GM12891 (cell line): ENCODE measurements at regions not wholly inside any gene's neighbourhood (a gene's known extent, or its start where the extent isn't known, plus 50 kb on each side); places are given as distances from the start of the nearest gene placed in this dataset.

ENCODE experiments used
- PAX5 ChIP-seq: IDR thresholded peaks from 2 replicates; pipeline ENCODE4 v1.6.1; 2011; ENCODE audit warnings: low read length, moderate library complexity, mild to moderate bottlenecking; ENCODE audit not compliant: insufficient read depth, severe bottlenecking
- POLR2A ChIP-seq: IDR thresholded peaks from 2 replicates; pipeline ENCODE4 v1.6.1; 2011; ENCODE audit warnings: low read depth, low read length, control low read depth
- POLR2AphosphoS5 ChIP-seq: IDR thresholded peaks from 2 replicates; pipeline ENCODE4 v1.6.1; 2011; ENCODE audit warnings: low read depth, low read length, control low read depth
- SPI1 ChIP-seq: IDR thresholded peaks from 2 replicates; pipeline ENCODE4 v1.6.1; 2011; ENCODE audit warnings: low read depth, low read length, control low read depth
- TAF1 ChIP-seq: IDR thresholded peaks from 2 replicates; pipeline ENCODE4 v1.6.1; 2011; ENCODE audit warnings: low read depth, low read length, control low read depth

GRCh38 chr5:172577267-172577909 is 63.7 kb upstream of the NEURL1B start:
- TF ChIP-seq POLR2AphosphoS5 (no peak), POLR2A (no peak), SPI1 (no peak), TAF1 (no peak), PAX5 (no peak)
